Endothelial cell of umbilical vein (primary cell): ENCODE measurements at regions not wholly inside any gene's neighbourhood (a gene's known extent, or its start where the extent isn't known, plus 50 kb on each side); places are given as distances from the start of the nearest gene placed in this dataset.

ENCODE experiments used
- BruUV-seq: library from RNA; stranded (reverse); fragments of 400-500 nt; replicated peaks from 2 replicates; lab custom pipeline; 2021; lab: Mats Ljungman, UMichigan
- CTCF ChIA-PET: fragments of 300-600, 350-600 bp; sonication (Branson Sonifier 250); formaldehyde crosslinking; loops from one replicate; lab custom pipeline; 2021; ENCODE audit warnings: antibody characterized with exemption, inconsistent platforms; lab: Charles Lee
- POLR2A ChIA-PET: fragments of 300-600, 350-600 bp; sonication (Branson Sonifier 250); formaldehyde crosslinking; loops from one replicate; lab custom pipeline; 2021; ENCODE audit warnings: antibody characterized with exemption, inconsistent platforms; lab: Charles Lee
- DNase-seq: peaks from one replicate; pipeline ENCODE4 v3.0.0-alpha.2; 2011; ENCODE audit warnings: low read depth, low spot score
- FAIRE-seq: peaks from 2 replicates; lab custom pipeline; 2011; peaks lifted over from hg19 to GRCh38; lab: Jason Lieb, UNC
- H2AFZ ChIP-seq: 2 replicates; pipeline ENCODE4 v1.6.0; 2012; ENCODE audit warnings: low read depth, low read length, control low read depth, inconsistent platforms
- H3K27ac ChIP-seq: 2 replicates; pipeline ENCODE4 v1.5.1; 2011; ENCODE audit warnings: low read depth, mild to moderate bottlenecking, control low read depth, low read length, moderate library complexity; ENCODE audit not compliant: insufficient read depth
- H3K27me3 ChIP-seq, 2 experiments: 2 replicates each; pipeline versions ENCODE4 v1.6.0 to v1.6.1; 2011; ENCODE audit warnings: low read length in 2 of 2, mixed read lengths in 1 of 2; ENCODE audit not compliant: control insufficient read depth in 2 of 2, insufficient read depth in 2 of 2
- H3K36me3 ChIP-seq, 2 experiments: 2 replicates in 1 of 2; 3 replicates in 1 of 2; pipeline ENCODE4 v1.5.1; 2011; ENCODE audit warnings: low read length in 2 of 2, mild to moderate bottlenecking in 1 of 2, moderate library complexity in 1 of 2; ENCODE audit not compliant: control insufficient read depth in 2 of 2, insufficient read depth in 2 of 2; ENCODE audit errors: extremely low read depth in 1 of 2
- H3K4me1 ChIP-seq: 3 replicates; pipeline ENCODE4 v1.5.1; 2011; ENCODE audit warnings: mild to moderate bottlenecking, low read length; ENCODE audit not compliant: control insufficient read depth, insufficient read depth; ENCODE audit errors: extremely low read depth
- H3K4me2 ChIP-seq: 2 replicates; pipeline ENCODE4 v1.6.1; 2011; ENCODE audit warnings: low read length, control low read depth, mixed read lengths; ENCODE audit not compliant: insufficient read depth
- H3K4me3 ChIP-seq, 3 experiments: fragments of 200-600 bp in 1 of 3; sonication (generic), shearing (Covaris generic) in 1 of 3; replicated peaks in 1 of 3; 2 replicates each; pipeline ENCODE4 v1.5.1; 2011 to 2016; ENCODE audit warnings: control low read depth in 3 of 3, low read length in 3 of 3, mild to moderate bottlenecking in 2 of 3, inconsistent platforms in 1 of 3, low read depth in 1 of 3, moderate library complexity in 1 of 3; ENCODE audit not compliant: insufficient read depth in 1 of 3
- H3K79me2 ChIP-seq: 2 replicates; pipeline ENCODE4 v1.6.0; 2012; ENCODE audit warnings: low read length, inconsistent platforms; ENCODE audit not compliant: control insufficient read depth, insufficient read depth
- H3K9ac ChIP-seq: replicated peaks from 2 replicates; pipeline ENCODE3; 2011; ENCODE audit warnings: low read length, control low read depth; ENCODE audit not compliant: insufficient read depth; ENCODE audit errors: extremely low read depth
- H3K9me1 ChIP-seq: replicated peaks from 3 replicates; pipeline ENCODE4 v1.6.0; 2011; ENCODE audit warnings: mild to moderate bottlenecking, low read length; ENCODE audit not compliant: control insufficient read depth, insufficient read depth; ENCODE audit errors: extremely low read depth
- H3K9me3 ChIP-seq: replicated peaks from 2 replicates; pipeline ENCODE4 v1.5.1; 2012; ENCODE audit warnings: low read length, inconsistent platforms; ENCODE audit not compliant: control insufficient read depth, insufficient read depth
- H4K20me1 ChIP-seq: replicated peaks from 2 replicates; pipeline ENCODE3; 2011; ENCODE audit warnings: mild to moderate bottlenecking, low read length; ENCODE audit not compliant: control insufficient read depth, insufficient read depth; ENCODE audit errors: extremely low read depth
- EZH2 ChIP-seq: IDR thresholded peaks from 2 replicates; pipeline ENCODE4 v1.6.1; 2012; ENCODE audit warnings: borderline replicate concordance, low read depth, mild to moderate bottlenecking, moderate library complexity, low read length, inconsistent platforms; ENCODE audit not compliant: severe bottlenecking
- FOS ChIP-seq: IDR thresholded peaks from 2 replicates; pipeline ENCODE4 v1.6.1; 2011; ENCODE audit warnings: mild to moderate bottlenecking, low read length, moderate library complexity, borderline replicate concordance; ENCODE audit not compliant: insufficient read depth
- GATA2 ChIP-seq: IDR thresholded peaks from 2 replicates; pipeline ENCODE4 v1.7.0; 2011; ENCODE audit warnings: low read depth, mild to moderate bottlenecking, moderate library complexity, mixed read lengths, low read length; ENCODE audit not compliant: insufficient read length, insufficient read depth
- JUN ChIP-seq: IDR thresholded peaks from 2 replicates; pipeline ENCODE4 v1.6.1; 2011; ENCODE audit warnings: borderline replicate concordance, low read depth; ENCODE audit not compliant: insufficient read length, insufficient read depth
- MYC ChIP-seq: IDR thresholded peaks from one replicate; pipeline ENCODE4 v1.6.1; 2011; ENCODE audit warnings: mild to moderate bottlenecking, low read depth, low read length
- POLR2A ChIP-seq: IDR thresholded peaks from 2 replicates; pipeline ENCODE4 v1.6.1; 2012; ENCODE audit warnings: low read depth, mild to moderate bottlenecking, control low read depth, low read length
- POLR2AphosphoS5 ChIP-seq: IDR thresholded peaks from 2 replicates; pipeline ENCODE4 v1.6.1; 2012; ENCODE audit warnings: low read depth, mild to moderate bottlenecking, control low read depth, low read length, moderate library complexity; ENCODE audit not compliant: insufficient read depth
- dilution Hi-C: fragments of 300-500 bp; cut with MboI; formaldehyde crosslinking; loops from one replicate; pipeline ENCODE4 v1.15.0; 2019; ENCODE audit warnings: low sequenced_read_pairs; ENCODE audit not compliant: extremely low pct_ligation_motif_present
- intact Hi-C: fragments of 100-400 bp; cut with micrococcal nuclease; formaldehyde crosslinking; loops from one replicate; pipeline ENCODE4 v1.10.0; 2022
- TF ChIP-seq, protein P1 (sequence below): IDR thresholded peaks from 2 replicates; pipeline ENCODE4 v1.6.1; 2011; ENCODE audit not compliant: insufficient read depth, insufficient read length
- TF ChIP-seq, protein P2 (sequence below), 2 donors: IDR thresholded peaks; 1 replicate in 1 of 2; 2 replicates in 1 of 2; pipeline ENCODE4 v1.5.1; 2011; ENCODE audit warnings: low read length in 2 of 2, mild to moderate bottlenecking in 2 of 2, moderate library complexity in 2 of 2, control low read depth in 1 of 2, inconsistent platforms in 1 of 2, low read depth in 1 of 2; ENCODE audit not compliant: insufficient read depth in 1 of 2; ENCODE audit errors: extremely low read depth in 1 of 2

DNA sequence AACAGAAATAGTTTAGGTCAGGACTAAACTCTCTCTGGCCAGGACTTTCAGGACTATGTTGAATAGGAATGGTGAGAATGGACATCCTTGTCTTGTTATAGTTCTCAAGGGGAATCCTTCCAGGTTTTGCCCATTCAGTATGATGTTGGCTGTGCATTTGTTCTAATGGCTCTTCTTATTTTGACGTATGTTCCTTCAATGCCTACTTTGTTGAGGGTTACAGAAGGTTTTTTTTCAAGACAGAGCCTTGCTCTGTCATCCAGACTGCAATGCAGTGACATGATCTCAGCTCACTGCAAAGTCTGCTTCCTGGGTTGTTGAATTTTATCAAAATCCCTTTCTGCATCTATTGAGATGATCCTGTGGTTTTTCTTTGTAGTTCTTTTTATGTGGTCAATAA lies 79.5 kb upstream of the NID2 start:
- no peak for DNase-seq
- dilution Hi-C loops = no loop called here
- Histone ChIP-seq H3K36me3 (no peaks in the 10 kb centered on the region), H3K79me2 (no peaks in the 10 kb centered on the region), H3K9me1 (no peaks in the 10 kb centered on the region), H3K9ac (no peak overlapping the region), H3K9me3 (no peaks in the 10 kb centered on the region), H3K27me3 (peaks cover 1 to 12% of the 10 kb centered on the region in 2 experiments), H3K4me3 (no peak overlapping the region), H3K4me1 (no peaks in the 10 kb centered on the region), H4K20me1 (no peaks in the 10 kb centered on the region), H3K27ac (no peak overlapping the region), H3K4me2 (no peak overlapping the region), H2AFZ (no peak overlapping the region)
- POLR2A ChIA-PET = no interaction called here
- CTCF ChIA-PET = no interaction called here
- intact Hi-C loops = no loop called here
- TF ChIP-seq EZH2 (no peak), GATA2 (no peak), JUN (no peak)
- TF ChIP-seq, protein P1, sequence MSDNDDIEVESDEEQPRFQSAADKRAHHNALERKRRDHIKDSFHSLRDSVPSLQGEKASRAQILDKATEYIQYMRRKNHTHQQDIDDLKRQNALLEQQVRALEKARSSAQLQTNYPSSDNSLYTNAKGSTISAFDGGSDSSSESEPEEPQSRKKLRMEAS = no peak
- no peak for FAIRE-seq
- no TSS peak for BruUV-seq

DNA sequence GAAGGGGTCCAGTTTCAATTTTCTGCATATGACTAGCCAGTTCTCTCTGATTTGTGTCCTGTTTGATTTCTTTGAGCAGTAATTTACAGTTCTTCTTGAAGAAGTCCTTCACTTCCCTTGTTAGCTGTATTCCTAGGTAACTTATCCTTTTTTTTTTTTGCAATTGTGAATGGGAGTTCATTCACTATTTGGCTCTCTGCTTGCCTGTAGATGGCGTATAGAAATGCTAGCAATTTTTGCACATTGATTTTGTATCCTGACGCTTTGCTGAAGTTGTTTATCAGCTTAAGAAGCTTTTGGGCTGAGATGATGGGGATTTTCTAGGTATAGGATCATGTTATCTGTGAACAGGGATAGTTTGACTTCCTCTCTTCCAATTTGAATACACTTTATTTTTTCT lies 77.6 kb upstream of the NID2 start:
- DNase-seq = no peak
- H3K4me3 ChIP-seq = no peak overlapping the region
- H3K27me3 ChIP-seq = peaks cover 1 to 10% of the 10 kb centered on the region in 2 experiments
- no peaks in the 10 kb centered on the region for H3K4me1 ChIP-seq
- intact Hi-C loops (no loop called here), dilution Hi-C loops (no loop called here)
- H4K20me1 ChIP-seq = no peaks in the 10 kb centered on the region
- ChIA-PET CTCF (interaction anchor here (2.3 kb wide), 1 partner anchor 75 kb away, joined by 5 read pairs; no protein-coding TSS in a partner anchor), POLR2A (no interaction called here)
- no peak for FAIRE-seq
- no peak overlapping the region for H2AFZ ChIP-seq
- no peaks in the 10 kb centered on the region for H3K36me3 ChIP-seq
- no peak for TF ChIP-seq EZH2
- TF ChIP-seq FOS = no peak
- no peak for TF ChIP-seq JUN
- TF ChIP-seq POLR2A = no peak
- TF ChIP-seq POLR2AphosphoS5 = no peak
- no peak for TF ChIP-seq MYC
- TF ChIP-seq, protein P2, sequence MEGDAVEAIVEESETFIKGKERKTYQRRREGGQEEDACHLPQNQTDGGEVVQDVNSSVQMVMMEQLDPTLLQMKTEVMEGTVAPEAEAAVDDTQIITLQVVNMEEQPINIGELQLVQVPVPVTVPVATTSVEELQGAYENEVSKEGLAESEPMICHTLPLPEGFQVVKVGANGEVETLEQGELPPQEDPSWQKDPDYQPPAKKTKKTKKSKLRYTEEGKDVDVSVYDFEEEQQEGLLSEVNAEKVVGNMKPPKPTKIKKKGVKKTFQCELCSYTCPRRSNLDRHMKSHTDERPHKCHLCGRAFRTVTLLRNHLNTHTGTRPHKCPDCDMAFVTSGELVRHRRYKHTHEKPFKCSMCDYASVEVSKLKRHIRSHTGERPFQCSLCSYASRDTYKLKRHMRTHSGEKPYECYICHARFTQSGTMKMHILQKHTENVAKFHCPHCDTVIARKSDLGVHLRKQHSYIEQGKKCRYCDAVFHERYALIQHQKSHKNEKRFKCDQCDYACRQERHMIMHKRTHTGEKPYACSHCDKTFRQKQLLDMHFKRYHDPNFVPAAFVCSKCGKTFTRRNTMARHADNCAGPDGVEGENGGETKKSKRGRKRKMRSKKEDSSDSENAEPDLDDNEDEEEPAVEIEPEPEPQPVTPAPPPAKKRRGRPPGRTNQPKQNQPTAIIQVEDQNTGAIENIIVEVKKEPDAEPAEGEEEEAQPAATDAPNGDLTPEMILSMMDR (IDR thresholded peaks at IDR 0.05; ENCODE audit: extremely low read depth in 1 of 2, insufficient read depth in 1 of 2, low read depth in 1 of 2, low read length in 2 of 2) = no peak
- TF ChIP-seq, protein P1 = no peak
- no peak for TF ChIP-seq GATA2
- no peak overlapping the region for H3K27ac ChIP-seq
- H3K9me1 ChIP-seq = no peaks in the 10 kb centered on the region
- H3K9me3 ChIP-seq = no peaks in the 10 kb centered on the region
- H3K9ac ChIP-seq = no peak overlapping the region
- no peaks in the 10 kb centered on the region for H3K79me2 ChIP-seq
- no peak overlapping the region for H3K4me2 ChIP-seq
- BruUV-seq = no TSS peak
